TTC549 (cell line): ENCODE measurements at regions not wholly inside any gene's neighbourhood (a gene's known extent, or its start where the extent isn't known, plus 50 kb on each side); places are given as distances from the start of the nearest gene placed in this dataset.

Source experiments
- FAIRE-seq: peaks from 2 replicates; lab custom pipeline; 2012; peaks lifted over from hg19 to GRCh38; lab: Jason Lieb, UNC

GRCh38 chr1:55388960-55389359 is 173.8 kb upstream of the USP24 start:
- FAIRE-seq = no peak

- FAIRE-seq = no peak
Observed at GRCh38 chr1:55387145-55387544, 172.0 kb upstream of the USP24 start.

GRCh38 chr1:55386456-55386855 is 171.3 kb upstream of the USP24 start:
- no peak for FAIRE-seq

DNA sequence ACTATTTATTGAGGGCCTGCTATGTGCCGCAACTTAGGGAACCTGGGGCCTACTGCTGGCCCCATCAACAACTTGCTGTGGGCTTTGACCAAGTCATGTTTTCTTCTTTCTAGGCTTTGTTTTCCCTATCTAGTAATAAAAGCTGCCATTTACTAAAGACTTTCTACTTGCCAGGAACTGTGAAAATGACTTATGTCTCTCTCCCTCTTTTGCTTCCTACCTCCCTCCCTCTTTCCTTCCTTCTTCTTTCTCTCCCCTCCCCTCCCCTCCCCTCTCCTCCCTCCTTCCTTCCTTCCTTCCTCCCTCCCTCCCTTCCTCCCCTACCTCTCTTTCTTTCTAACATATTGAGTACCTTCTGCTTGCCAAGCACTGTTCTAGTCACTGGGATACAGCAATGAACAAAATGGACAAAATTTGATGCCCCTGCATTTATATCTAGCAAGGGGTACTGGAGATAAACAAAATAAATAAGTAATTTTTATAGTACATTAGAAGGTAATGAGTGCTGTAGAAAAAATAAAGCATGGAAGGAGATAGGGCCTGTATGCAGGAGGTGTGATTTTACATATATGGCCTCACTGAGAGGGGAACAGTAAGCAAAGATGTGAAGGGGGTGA is 170.3 kb upstream of the USP24 start:
- no peak for FAIRE-seq

DNA sequence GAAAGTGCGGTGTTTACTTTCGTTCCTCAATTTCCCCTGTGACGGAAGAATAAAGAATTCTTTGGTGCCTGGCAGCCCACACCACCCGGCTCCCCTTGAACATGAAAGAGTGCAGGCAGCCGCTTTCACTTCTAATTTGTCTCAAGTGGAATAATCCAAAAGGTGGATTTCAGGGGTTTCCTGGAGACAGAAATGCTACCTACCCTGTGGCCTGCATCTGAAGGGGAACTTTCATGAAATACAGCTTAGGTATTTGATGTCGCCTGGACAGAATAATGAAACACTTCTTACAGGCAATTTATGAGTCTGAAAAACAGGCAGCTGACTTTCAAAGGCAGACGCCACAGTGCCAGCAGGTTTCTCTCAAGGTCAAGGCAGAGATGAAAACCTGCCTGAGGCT is 169.5 kb upstream of the USP24 start:
- no peak for FAIRE-seq

- FAIRE-seq = no peak
Observed at GRCh38 chr1:55382806-55383305, 167.7 kb upstream of the USP24 start.

DNA sequence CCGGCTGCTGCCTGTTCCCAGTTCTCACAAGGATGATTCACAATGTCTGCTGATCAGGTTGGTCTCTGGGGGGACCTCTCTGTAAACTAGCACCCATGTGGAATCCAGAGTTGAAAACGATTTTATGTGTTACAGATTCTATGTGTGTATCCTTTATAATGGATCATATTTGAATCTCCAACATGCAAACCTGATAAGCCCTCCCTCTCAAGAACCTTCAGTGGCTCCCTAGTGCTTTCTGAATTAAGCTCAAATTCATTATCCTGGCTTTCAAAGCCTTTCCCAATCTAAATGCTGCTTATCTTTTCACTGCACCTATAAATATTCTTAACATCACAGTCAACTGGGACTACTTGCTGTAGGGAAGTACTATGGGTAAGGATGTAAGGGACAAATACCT is 166.8 kb upstream of the USP24 start:
- no peak for FAIRE-seq

GRCh38 chr1:55381491-55381890 is 166.3 kb upstream of the USP24 start:
- no peak for FAIRE-seq

- no peak for FAIRE-seq
Observed at GRCh38 chr1:55380355-55380970, 165.3 kb upstream of the USP24 start.

DNA sequence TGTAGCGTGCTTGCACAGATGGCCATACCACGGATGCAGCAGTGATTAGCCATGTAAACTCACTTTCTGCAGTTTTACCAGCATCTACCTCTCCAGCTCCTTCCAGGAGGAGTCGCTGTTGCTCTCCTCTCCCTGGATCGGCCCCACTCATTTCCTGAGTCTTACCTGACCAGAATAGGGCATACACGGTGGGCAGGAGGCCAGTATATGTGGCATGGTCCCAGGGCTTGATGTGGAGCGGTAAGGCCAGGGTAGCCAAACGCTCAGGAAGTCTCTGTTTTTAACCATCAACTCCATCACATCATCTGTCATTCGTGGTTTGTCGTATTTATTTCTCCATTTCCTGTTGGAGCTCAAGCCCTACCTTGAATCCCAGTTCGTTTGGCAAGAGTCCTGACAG is 163.4 kb upstream of the USP24 start:
- FAIRE-seq = no peak

GRCh38 chr1:55376897-55377296 is 161.7 kb upstream of the USP24 start:
- FAIRE-seq = no peak

- FAIRE-seq = no peak
Observed at GRCh38 chr1:55375617-55376258, 160.6 kb upstream of the USP24 start.

- FAIRE-seq = no peak
Observed at GRCh38 chr1:55374801-55375616, 159.8 kb upstream of the USP24 start.

DNA sequence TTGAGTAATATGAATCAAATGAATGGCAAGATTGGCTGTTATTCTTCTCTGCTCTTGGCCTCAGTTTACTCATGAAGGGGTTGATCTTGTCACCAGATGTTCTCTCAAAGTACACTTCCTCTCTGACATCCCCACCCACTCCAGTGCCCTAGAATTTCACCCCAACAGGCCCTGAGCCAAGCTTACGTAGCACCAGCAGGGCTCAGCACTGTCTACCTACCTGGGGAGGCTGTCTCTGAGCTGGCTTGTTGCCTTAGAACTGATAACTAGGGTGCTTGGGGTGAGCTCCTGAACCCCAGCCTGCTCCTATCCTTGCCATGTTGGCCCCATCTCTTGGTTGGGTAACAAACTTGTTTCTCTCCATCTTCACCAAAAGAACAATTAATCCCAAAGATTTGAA is 159.1 kb upstream of the USP24 start:
- FAIRE-seq = no peak

- FAIRE-seq = no peak
Observed at GRCh38 chr1:55369474-55369873, 154.3 kb upstream of the USP24 start.

GRCh38 chr1:55368698-55369097 is 153.5 kb upstream of the USP24 start:
- no peak for FAIRE-seq

DNA sequence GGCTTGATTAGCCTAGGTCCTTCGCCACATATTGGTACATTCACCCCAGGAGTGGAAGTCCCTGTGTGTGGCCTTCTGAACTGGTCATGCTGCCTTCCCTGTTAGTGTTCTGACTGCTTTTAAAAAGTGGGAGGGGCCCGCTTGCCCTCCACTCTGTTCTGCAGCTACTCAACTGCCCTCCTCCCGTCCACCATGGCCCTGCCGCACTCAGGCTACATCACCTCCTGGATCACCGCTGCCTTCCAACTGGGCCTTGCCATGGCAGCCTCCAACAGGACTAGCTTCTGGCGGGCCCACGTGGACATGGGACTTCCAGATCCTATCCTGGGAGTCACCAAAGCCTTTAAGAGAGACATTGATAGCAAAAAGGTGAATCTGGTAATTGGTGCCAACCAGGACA is 152.1 kb upstream of the USP24 start:
- FAIRE-seq = no peak

DNA sequence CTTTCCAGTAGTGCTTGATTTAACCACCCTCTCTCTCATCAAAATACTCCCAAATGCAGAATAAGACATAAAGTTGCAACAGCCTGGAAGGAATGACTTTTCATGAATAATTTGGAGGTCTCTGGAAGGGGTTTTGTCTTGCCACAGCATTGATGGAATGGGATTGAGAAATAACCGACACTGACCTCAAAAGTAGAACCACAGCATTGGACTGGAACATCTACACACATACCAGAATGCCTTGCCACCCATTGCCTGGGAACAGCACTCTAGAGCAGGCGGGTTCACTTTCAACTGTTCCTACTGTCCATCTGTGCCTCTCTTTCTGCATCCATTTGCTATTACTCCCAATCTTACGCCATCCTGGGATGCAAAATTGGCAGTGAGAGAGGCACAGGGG is 149.1 kb upstream of the USP24 start:
- FAIRE-seq = no peak

- FAIRE-seq = no peak
Observed at GRCh38 chr1:55363268-55363667, 148.1 kb upstream of the USP24 start.

GRCh38 chr1:55362558-55362957 is 147.4 kb upstream of the USP24 start:
- no peak for FAIRE-seq

DNA sequence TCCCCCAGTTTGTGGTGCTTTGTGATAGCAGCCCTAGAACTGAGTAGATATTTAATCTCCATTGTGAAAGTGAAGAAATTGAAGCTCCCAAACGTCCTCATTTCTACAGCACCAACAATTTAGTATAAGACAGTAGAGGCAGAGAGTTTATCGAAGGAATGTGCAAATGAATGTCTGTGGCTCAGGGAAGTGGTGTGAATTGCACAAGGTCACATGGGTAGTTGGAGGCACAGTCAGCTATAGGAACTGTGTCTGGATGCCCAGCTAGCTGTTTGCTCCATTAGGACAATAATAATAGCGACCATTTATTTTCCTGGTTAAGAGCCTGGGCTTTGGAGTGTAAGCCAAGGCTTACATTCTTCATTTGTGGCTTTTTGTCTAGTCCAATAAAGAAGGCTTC is 144.4 kb upstream of the USP24 start:
- FAIRE-seq = no peak

DNA sequence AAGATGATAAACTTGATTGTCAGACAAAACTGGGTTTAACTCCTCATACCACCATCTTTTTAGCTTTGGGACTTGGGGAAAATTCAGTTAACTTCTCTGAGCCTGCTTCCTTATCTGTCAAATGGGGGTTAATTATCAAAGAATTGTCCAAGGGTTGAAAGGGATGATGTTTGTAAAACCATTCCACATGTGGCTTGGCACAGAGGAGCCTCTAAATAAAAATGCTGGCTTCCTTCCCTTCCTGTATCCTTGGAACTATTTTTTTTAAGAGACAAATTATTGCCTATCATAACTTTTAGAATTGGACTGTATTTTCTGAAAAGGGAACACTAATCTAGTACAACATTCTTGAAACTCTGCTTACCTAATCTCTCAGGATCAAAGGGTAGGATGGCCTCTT is 143.4 kb upstream of the USP24 start:
- FAIRE-seq = no peak

- no peak for FAIRE-seq
Observed at GRCh38 chr1:55355549-55355948, 140.4 kb upstream of the USP24 start.
